ENCODE measurements at regions not wholly inside any gene's neighbourhood (a gene's known extent, or its start where the extent isn't known, plus 50 kb on each side); places are given as distances from the start of the nearest gene placed in this dataset.

DNA sequence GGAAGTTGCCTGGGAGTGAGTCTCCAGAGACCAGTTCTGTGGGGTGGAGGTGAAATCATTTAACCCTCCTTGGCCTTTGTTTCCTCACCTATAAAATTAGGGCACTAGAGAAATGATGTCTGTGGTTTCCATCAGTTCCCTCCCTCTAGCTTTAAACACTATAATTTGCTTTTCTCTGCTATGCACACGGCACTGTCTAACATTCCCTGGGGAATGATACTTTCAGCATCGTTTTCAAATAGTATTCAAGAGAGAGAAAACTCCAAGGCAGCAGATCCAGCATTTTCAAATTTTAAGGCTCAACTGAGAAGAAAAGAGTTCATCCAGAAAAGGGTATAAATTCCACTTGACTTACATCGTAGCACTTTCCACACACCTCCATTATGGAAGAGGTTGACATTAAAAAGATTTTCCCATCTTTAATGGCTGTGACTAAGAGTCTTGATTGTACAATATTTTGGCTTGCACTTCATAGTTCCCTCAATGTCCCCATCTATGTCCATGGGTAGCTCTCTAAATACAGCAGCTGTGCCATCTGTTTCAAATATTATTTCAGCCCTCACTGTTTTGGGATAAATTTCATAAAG lies 137.7 kb upstream of the ZPLD1 start:
- TF ChIP-seq POLR2A (IDR thresholded peaks at IDR 0.05) (no peak), POLR2AphosphoS5 (IDR thresholded peaks at IDR 0.05) (no peak)
- TF ChIP-seq, protein P1, sequence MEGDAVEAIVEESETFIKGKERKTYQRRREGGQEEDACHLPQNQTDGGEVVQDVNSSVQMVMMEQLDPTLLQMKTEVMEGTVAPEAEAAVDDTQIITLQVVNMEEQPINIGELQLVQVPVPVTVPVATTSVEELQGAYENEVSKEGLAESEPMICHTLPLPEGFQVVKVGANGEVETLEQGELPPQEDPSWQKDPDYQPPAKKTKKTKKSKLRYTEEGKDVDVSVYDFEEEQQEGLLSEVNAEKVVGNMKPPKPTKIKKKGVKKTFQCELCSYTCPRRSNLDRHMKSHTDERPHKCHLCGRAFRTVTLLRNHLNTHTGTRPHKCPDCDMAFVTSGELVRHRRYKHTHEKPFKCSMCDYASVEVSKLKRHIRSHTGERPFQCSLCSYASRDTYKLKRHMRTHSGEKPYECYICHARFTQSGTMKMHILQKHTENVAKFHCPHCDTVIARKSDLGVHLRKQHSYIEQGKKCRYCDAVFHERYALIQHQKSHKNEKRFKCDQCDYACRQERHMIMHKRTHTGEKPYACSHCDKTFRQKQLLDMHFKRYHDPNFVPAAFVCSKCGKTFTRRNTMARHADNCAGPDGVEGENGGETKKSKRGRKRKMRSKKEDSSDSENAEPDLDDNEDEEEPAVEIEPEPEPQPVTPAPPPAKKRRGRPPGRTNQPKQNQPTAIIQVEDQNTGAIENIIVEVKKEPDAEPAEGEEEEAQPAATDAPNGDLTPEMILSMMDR (IDR thresholded peaks at IDR 0.05): no peak
